ENCODE measurements at regions not wholly inside any gene's neighbourhood (a gene's known extent, or its start where the extent isn't known, plus 50 kb on each side); places are given as distances from the start of the nearest gene placed in this dataset.
A peak's percentile ranks its signal among the peaks of the same experiment; 100 is the strongest.

GRCh38 chr12:25322351-25322750 lies 71.6 kb upstream of the KRAS start:
- peak overlapping the region; percentile 81 to 96 (median 90) for H3K27ac Mint-ChIP-seq
- H3K4me3 Mint-ChIP-seq: peak overlapping the region; percentile 68 to 90 (median 78)
- H3K36me3 Mint-ChIP-seq: peaks cover 0 to 2% (median 0%) of the 10 kb centered on the region in 5 donors
- peak overlapping the region; percentile 24 for H3K4me3 ChIP-seq (ENCODE audit: low read length)
- H3K27ac ChIP-seq (ENCODE audit: low read depth, low read length): peak overlapping the region; percentile 58
- H3K27me3 Mint-ChIP-seq: peaks cover 0 to 3% (median 0%) of the 10 kb centered on the region in 5 donors
- intact Hi-C loops (cut with micrococcal nuclease): loop anchor here (1.0 to 5.0 kb wide), 8 partner anchors 8 to 270 kb away; partner anchors contain the start of gene KRAS (in 2 of the 2)
- peaks cover 19 to 44% of the 10 kb centered on the region in 2 donors for H3K4me1 ChIP-seq (ENCODE audit: control insufficient read depth in 2 of 2, insufficient read depth in 2 of 2, low read length in 2 of 2)
- no peaks in the 10 kb centered on the region for H3K36me3 ChIP-seq (ENCODE audit: control insufficient read depth in 2 of 3, insufficient read depth in 3 of 3, low read length in 3 of 3)
- H3K27me3 ChIP-seq (ENCODE audit: control insufficient read depth in 2 of 2, insufficient read depth in 2 of 2, low read length in 2 of 2): no peaks in the 10 kb centered on the region
- H3K9me3 ChIP-seq (ENCODE audit: control insufficient read depth in 2 of 3, low read length in 3 of 3): no peaks in the 10 kb centered on the region
- ATAC-seq (peak; percentile 81), DNase-seq (peak in 6 of 9 donors; percentile 20 to 41 (median 31))
- CTCF ChIA-PET: no interaction called here
- H3K4me1 Mint-ChIP-seq: peaks cover 33 to 50% (median 49%) of the 10 kb centered on the region in 7 donors
- POLR2A ChIA-PET: interaction anchor here (0.9 to 3.0 kb wide), 5 partner anchors 11 to 100 kb away, joined by 3 to 12 read pairs (median 5); no protein-coding TSS in a partner anchor
- H3K9me3 Mint-ChIP-seq: no peaks in the 10 kb centered on the region

GRCh38 chr12:25321772-25322171 lies 71.0 kb upstream of the KRAS start:
- Histone ChIP-seq H3K4me1 (ENCODE audit: control insufficient read depth in 2 of 2, insufficient read depth in 2 of 2, low read length in 2 of 2) (peaks cover 19 to 44% of the 10 kb centered on the region in 2 donors), H3K27ac (ENCODE audit: low read depth, low read length) (peak overlapping the region; percentile 58), H3K36me3 (ENCODE audit: control insufficient read depth in 2 of 3, insufficient read depth in 3 of 3, low read length in 3 of 3) (no peaks in the 10 kb centered on the region), H3K27me3 (ENCODE audit: control insufficient read depth in 2 of 2, insufficient read depth in 2 of 2, low read length in 2 of 2) (no peaks in the 10 kb centered on the region), H3K4me3 (ENCODE audit: low read length) (no peak overlapping the region), H3K9me3 (ENCODE audit: control insufficient read depth in 2 of 3, low read length in 3 of 3) (no peaks in the 10 kb centered on the region)
- H3K36me3 Mint-ChIP-seq: peaks cover 0 to 2% (median 0%) of the 10 kb centered on the region in 5 donors
- no peak for DNase-seq
- H3K27ac Mint-ChIP-seq: peak overlapping the region; percentile 81 to 96 (median 90)
- H3K4me3 Mint-ChIP-seq: peak overlapping the region in 7 of 10 donors; percentile 68 to 90 (median 79)
- H3K27me3 Mint-ChIP-seq: peaks cover 0 to 3% (median 0%) of the 10 kb centered on the region in 5 donors
- intact Hi-C loops (cut with micrococcal nuclease): loop anchor here (1.0 to 5.0 kb wide), 8 partner anchors 9 to 269 kb away; partner anchors contain the start of gene KRAS (in 2 of the 2)
- CTCF ChIA-PET: interaction anchor here (1.9 kb wide), 1 partner anchor 66 kb away, joined by 6 read pairs; no protein-coding TSS in a partner anchor
- POLR2A ChIA-PET: interaction anchor here (0.9 to 3.0 kb wide), 3 partner anchors 38 to 71 kb away, joined by 3 to 12 read pairs (median 6); partner anchors contain the start of gene KRAS
- H3K9me3 Mint-ChIP-seq: no peaks in the 10 kb centered on the region
- peaks cover 33 to 50% (median 49%) of the 10 kb centered on the region in 7 donors for H3K4me1 Mint-ChIP-seq
- ATAC-seq: no peak

- H3K9me3 Mint-ChIP-seq: no peaks in the 10 kb centered on the region
- Histone ChIP-seq H3K9me3 (ENCODE audit: control insufficient read depth in 2 of 3, low read length in 3 of 3) (no peaks in the 10 kb centered on the region), H3K27ac (ENCODE audit: low read depth, low read length) (no peak overlapping the region), H3K4me1 (ENCODE audit: control insufficient read depth in 2 of 2, insufficient read depth in 2 of 2, low read length in 2 of 2) (peaks cover 19 to 44% of the 10 kb centered on the region in 2 donors), H3K4me3 (ENCODE audit: low read length) (no peak overlapping the region), H3K27me3 (ENCODE audit: control insufficient read depth in 2 of 2, insufficient read depth in 2 of 2, low read length in 2 of 2) (no peaks in the 10 kb centered on the region), H3K36me3 (ENCODE audit: control insufficient read depth in 2 of 3, insufficient read depth in 3 of 3, low read length in 3 of 3) (no peaks in the 10 kb centered on the region)
- H3K27ac Mint-ChIP-seq: peak overlapping the region in 8 of 9 donors; percentile 23 to 96 (median 72)
- peaks cover 0 to 6% (median 0%) of the 10 kb centered on the region in 5 donors for H3K27me3 Mint-ChIP-seq
- H3K4me3 Mint-ChIP-seq: peak overlapping the region in 5 of 10 donors; percentile 8 to 79 (median 49)
- DNase-seq (no peak), ATAC-seq (no peak)
- H3K4me1 Mint-ChIP-seq: peaks cover 33 to 50% (median 49%) of the 10 kb centered on the region in 7 donors
- intact Hi-C loops (cut with micrococcal nuclease): loop anchor here in 1 of 2 donors (5.0 kb wide), 1 partner anchor 268 kb away; a partner anchor contains a TSS
- peaks cover 0 to 2% (median 0%) of the 10 kb centered on the region in 5 donors for H3K36me3 Mint-ChIP-seq
- POLR2A ChIA-PET: interaction anchor here (0.8 to 1.7 kb wide), 8 partner anchors 9 to 269 kb away, joined by 3 to 10 read pairs (median 4); partner anchors contain the start of gene KRAS
- CTCF ChIA-PET: interaction anchor here (1.4 to 1.9 kb wide), 2 partner anchors 67 to 78 kb away, joined by 4 to 6 read pairs; no protein-coding TSS in a partner anchor
Measured at GRCh38 chr12:25320123-25321006, 69.6 kb upstream of the KRAS start.

GRCh38 chr12:25319233-25319984 lies 68.7 kb upstream of the KRAS start:
- intact Hi-C loops (cut with micrococcal nuclease): no loop called here
- Histone ChIP-seq H3K4me3 (ENCODE audit: low read length) (no peak overlapping the region), H3K4me1 (ENCODE audit: control insufficient read depth in 2 of 2, insufficient read depth in 2 of 2, low read length in 2 of 2) (peaks cover 19 to 44% of the 10 kb centered on the region in 2 donors), H3K27me3 (ENCODE audit: control insufficient read depth in 2 of 2, insufficient read depth in 2 of 2, low read length in 2 of 2) (no peaks in the 10 kb centered on the region), H3K27ac (ENCODE audit: low read depth, low read length) (no peak overlapping the region), H3K36me3 (ENCODE audit: control insufficient read depth in 2 of 3, insufficient read depth in 3 of 3, low read length in 3 of 3) (no peaks in the 10 kb centered on the region), H3K9me3 (ENCODE audit: control insufficient read depth in 2 of 3, low read length in 3 of 3) (no peaks in the 10 kb centered on the region)
- CTCF ChIA-PET: no interaction called here
- H3K4me1 Mint-ChIP-seq: peaks cover 33 to 50% (median 49%) of the 10 kb centered on the region in 7 donors
- peak overlapping the region in 4 of 9 donors; percentile 26 to 96 (median 72) for H3K27ac Mint-ChIP-seq
- DNase-seq (no peak), ATAC-seq (no peak)
- peak overlapping the region in 1 of 10 donors; percentile 79 for H3K4me3 Mint-ChIP-seq
- H3K36me3 Mint-ChIP-seq: peaks cover 0 to 4% (median 3%) of the 10 kb centered on the region in 5 donors
- peaks cover 0 to 4% (median 0%) of the 10 kb centered on the region in 11 donors for H3K9me3 Mint-ChIP-seq
- peaks cover 0 to 9% (median 0%) of the 10 kb centered on the region in 5 donors for H3K27me3 Mint-ChIP-seq
- POLR2A ChIA-PET: interaction anchor here (0.8 to 1.7 kb wide), 5 partner anchors 15 to 58 kb away, joined by 3 to 9 read pairs (median 3); no protein-coding TSS in a partner anchor

GRCh38 chr12:25317553-25317952 lies 66.8 kb upstream of the KRAS start:
- Histone ChIP-seq H3K9me3 (ENCODE audit: control insufficient read depth in 2 of 3, low read length in 3 of 3) (no peaks in the 10 kb centered on the region), H3K4me3 (ENCODE audit: low read length) (no peak overlapping the region), H3K27ac (ENCODE audit: low read depth, low read length) (no peak overlapping the region), H3K36me3 (ENCODE audit: control insufficient read depth in 2 of 3, insufficient read depth in 3 of 3, low read length in 3 of 3) (no peaks in the 10 kb centered on the region), H3K4me1 (ENCODE audit: control insufficient read depth in 2 of 2, insufficient read depth in 2 of 2, low read length in 2 of 2) (peaks cover 6 to 26% of the 10 kb centered on the region in 2 donors), H3K27me3 (ENCODE audit: control insufficient read depth in 2 of 2, insufficient read depth in 2 of 2, low read length in 2 of 2) (no peaks in the 10 kb centered on the region)
- H3K27ac Mint-ChIP-seq: no peak overlapping the region
- ChIA-PET POLR2A (interaction anchor here (1.1 to 1.6 kb wide), 2 partner anchors 67 to 75 kb away, joined by 3 to 4 read pairs; partner anchors contain the start of gene KRAS), CTCF (no interaction called here)
- peaks cover 0 to 9% (median 0%) of the 10 kb centered on the region in 5 donors for H3K27me3 Mint-ChIP-seq
- ATAC-seq (no peak), DNase-seq (no peak)
- H3K36me3 Mint-ChIP-seq: peaks cover 0 to 4% (median 2%) of the 10 kb centered on the region in 5 donors
- intact Hi-C loops (cut with micrococcal nuclease): no loop called here
- no peak overlapping the region for H3K4me3 Mint-ChIP-seq
- peaks cover 19 to 32% (median 32%) of the 10 kb centered on the region in 7 donors for H3K4me1 Mint-ChIP-seq
- peaks cover 0 to 4% (median 0%) of the 10 kb centered on the region in 11 donors for H3K9me3 Mint-ChIP-seq

GRCh38 chr12:25315388-25315787 lies 64.7 kb upstream of the KRAS start:
- no peak overlapping the region for H3K4me3 ChIP-seq (ENCODE audit: low read length)
- no peak overlapping the region for H3K27ac ChIP-seq (ENCODE audit: low read depth, low read length)
- intact Hi-C loops (cut with micrococcal nuclease): no loop called here
- Mint-ChIP-seq H3K9me3 (peaks cover 0 to 6% (median 0%) of the 10 kb centered on the region in 11 donors), H3K27ac (no peak overlapping the region), H3K4me3 (no peak overlapping the region), H3K4me1 (peaks cover 0 to 10% (median 10%) of the 10 kb centered on the region in 7 donors), H3K36me3 (peaks cover 0 to 4% (median 2%) of the 10 kb centered on the region in 5 donors), H3K27me3 (peaks cover 0 to 9% (median 0%) of the 10 kb centered on the region in 5 donors)
- ATAC-seq (no peak), DNase-seq (no peak)
- POLR2A ChIA-PET: interaction anchor here (0.9 kb wide), 1 partner anchor 72 kb away, joined by 4 read pairs; no protein-coding TSS in a partner anchor
- no peaks in the 10 kb centered on the region for H3K27me3 ChIP-seq (ENCODE audit: control insufficient read depth in 2 of 2, insufficient read depth in 2 of 2, low read length in 2 of 2)
- CTCF ChIA-PET: no interaction called here
- peaks cover 0 to 5% of the 10 kb centered on the region in 2 donors for H3K4me1 ChIP-seq (ENCODE audit: control insufficient read depth in 2 of 2, insufficient read depth in 2 of 2, low read length in 2 of 2)
- H3K36me3 ChIP-seq (ENCODE audit: control insufficient read depth in 2 of 3, insufficient read depth in 3 of 3, low read length in 3 of 3): no peaks in the 10 kb centered on the region
- H3K9me3 ChIP-seq (ENCODE audit: control insufficient read depth in 2 of 3, low read length in 3 of 3): no peaks in the 10 kb centered on the region
